ENCODE measurements at regions not wholly inside any gene's neighbourhood (a gene's known extent, or its start where the extent isn't known, plus 50 kb on each side); places are given as distances from the start of the nearest gene placed in this dataset.

DNA sequence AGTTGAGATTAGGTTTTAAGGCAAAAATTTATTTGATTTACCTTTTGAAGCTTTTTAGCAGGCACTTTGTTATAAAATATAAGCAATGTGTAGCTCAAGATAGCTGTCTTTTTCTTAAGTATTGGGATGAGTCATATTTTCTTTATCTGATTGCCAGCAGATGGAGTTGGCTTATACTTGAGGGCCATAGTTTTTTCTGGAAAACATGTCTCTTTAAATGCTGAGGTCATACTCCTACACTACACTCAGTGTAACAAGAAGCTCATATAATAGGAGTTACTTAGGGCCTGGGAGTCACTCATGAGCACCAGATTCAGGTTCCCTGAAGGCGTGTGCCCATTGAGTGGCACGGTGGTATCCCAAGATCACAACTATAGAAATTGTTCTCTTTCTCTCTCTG is 579.8 kb downstream of the EDEM1 start:
- TF ChIP-seq POLR2A (IDR thresholded peaks at IDR 0.05) (no peak), EP300 (IDR thresholded peaks at IDR 0.05) (no peak)
- TF ChIP-seq, protein P1, sequence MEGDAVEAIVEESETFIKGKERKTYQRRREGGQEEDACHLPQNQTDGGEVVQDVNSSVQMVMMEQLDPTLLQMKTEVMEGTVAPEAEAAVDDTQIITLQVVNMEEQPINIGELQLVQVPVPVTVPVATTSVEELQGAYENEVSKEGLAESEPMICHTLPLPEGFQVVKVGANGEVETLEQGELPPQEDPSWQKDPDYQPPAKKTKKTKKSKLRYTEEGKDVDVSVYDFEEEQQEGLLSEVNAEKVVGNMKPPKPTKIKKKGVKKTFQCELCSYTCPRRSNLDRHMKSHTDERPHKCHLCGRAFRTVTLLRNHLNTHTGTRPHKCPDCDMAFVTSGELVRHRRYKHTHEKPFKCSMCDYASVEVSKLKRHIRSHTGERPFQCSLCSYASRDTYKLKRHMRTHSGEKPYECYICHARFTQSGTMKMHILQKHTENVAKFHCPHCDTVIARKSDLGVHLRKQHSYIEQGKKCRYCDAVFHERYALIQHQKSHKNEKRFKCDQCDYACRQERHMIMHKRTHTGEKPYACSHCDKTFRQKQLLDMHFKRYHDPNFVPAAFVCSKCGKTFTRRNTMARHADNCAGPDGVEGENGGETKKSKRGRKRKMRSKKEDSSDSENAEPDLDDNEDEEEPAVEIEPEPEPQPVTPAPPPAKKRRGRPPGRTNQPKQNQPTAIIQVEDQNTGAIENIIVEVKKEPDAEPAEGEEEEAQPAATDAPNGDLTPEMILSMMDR (IDR thresholded peaks at IDR 0.05), result no peak
